Right atrium auricular region (tissue), 2 donors: ENCODE measurements at regions not wholly inside any gene's neighbourhood (a gene's known extent, or its start where the extent isn't known, plus 50 kb on each side); places are given as distances from the start of the nearest gene placed in this dataset.
A peak's percentile ranks its signal among the peaks of the same experiment; 100 is the strongest.
"Not testable (repeated sequence)": the region's sequence is repeated elsewhere in the genome, so short reads cannot be mapped to it uniquely, and the experiment has no call there.

Source experiments
- DNase-seq: peaks from one replicate; pipeline ENCODE4 v3.0.0-alpha.2; 2019; ENCODE audit warnings: low spot score
- H3K27ac ChIP-seq, 2 donors: fragments of 200-600 bp; sonication (generic); 1 replicate in 1 of 2; 2 replicates in 1 of 2; pipeline ENCODE4 v1.5.1; 2016 to 2019
- H3K27me3 ChIP-seq, 2 donors: fragments of 200-600 bp; sonication (generic); one replicate each; pipeline versions ENCODE4 v1.5.1 to v1.6.0; 2017 to 2019
- H3K36me3 ChIP-seq: fragments of 200-600 bp; sonication (generic); one replicate; pipeline ENCODE4 v1.5.1; 2016
- H3K4me1 ChIP-seq, 2 donors: fragments of 200-600 bp; sonication (generic); one replicate each; pipeline versions ENCODE4 v1.5.1 to v1.6.0; 2017 to 2019
- H3K4me3 ChIP-seq, 2 donors: fragments of 200-600 bp; sonication (generic); 1 replicate in 1 of 2; 2 replicates in 1 of 2; pipeline ENCODE4 v1.5.1; 2017 to 2019; ENCODE audit warnings: mild to moderate bottlenecking in 1 of 2, moderate library complexity in 1 of 2
- H3K9me3 ChIP-seq, 2 donors: fragments of 200-600 bp; sonication (generic); one replicate each; pipeline ENCODE4 v1.5.1; 2019
- CTCF ChIP-seq, 2 donors: fragments of 200-600 bp; sonication (generic); IDR thresholded peaks; one replicate each; pipeline ENCODE4 v1.5.1; 2019; ENCODE audit warnings: antibody characterized with exemption in 2 of 2

- not testable (repeated sequence) for H3K4me3 ChIP-seq, DNase-seq, H3K27me3 ChIP-seq, H3K36me3 ChIP-seq, H3K9me3 ChIP-seq, H3K4me1 ChIP-seq, H3K27ac ChIP-seq
Measured at GRCh38 chr1:245102149-245102548, 52.6 kb upstream of the KIF26B start.

DNA sequence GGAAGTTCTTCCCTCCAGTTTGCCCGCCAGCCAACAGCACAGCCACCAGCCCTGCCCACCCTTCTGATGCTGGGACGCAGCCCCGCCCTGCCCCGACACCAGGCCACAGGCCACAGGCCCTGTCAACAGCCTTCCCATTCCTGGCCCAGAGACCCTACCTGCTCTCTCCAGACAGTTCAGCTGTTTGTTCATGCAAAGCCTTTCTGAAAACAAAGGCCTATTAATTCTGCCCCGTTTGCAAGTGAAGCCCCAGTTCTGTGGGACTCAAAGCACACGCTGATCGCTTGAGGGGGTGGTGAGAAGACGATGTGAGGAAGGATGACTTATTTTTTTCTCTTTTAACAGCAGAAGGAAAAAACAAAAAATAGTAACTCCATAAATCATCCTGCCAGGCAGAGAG lies 55.4 kb upstream of the KIF26B start:
- no peak overlapping the region for H3K4me3 ChIP-seq
- no peaks in the 10 kb centered on the region for H3K36me3 ChIP-seq
- no peak overlapping the region for H3K27ac ChIP-seq
- H3K27me3 ChIP-seq: no peaks in the 10 kb centered on the region
- no peaks in the 10 kb centered on the region for H3K9me3 ChIP-seq
- DNase-seq: no peak
- TF ChIP-seq CTCF (IDR thresholded peaks at IDR 0.05): no peak
- no peaks in the 10 kb centered on the region for H3K4me1 ChIP-seq

DNA sequence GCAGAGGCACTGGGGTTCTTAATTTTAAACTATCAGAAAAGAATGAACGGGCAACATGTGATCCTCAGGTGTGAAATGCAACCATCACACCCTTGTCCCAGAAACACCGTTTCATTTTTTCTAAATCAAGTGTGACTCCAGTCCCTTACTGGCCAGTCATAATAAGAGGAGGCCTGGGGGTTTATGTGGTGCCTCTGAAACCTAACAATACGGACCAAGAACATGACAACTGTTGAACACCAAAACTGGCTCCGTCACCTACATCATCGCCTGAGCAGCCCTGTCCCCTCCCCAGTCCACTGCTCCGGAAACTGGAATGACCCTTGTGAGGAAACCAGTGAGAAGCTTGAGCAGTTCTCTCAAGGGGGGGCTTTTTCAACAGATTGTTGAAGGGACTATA lies 55.9 kb upstream of the KIF26B start:
- Histone ChIP-seq H3K36me3 (no peaks in the 10 kb centered on the region), H3K9me3 (no peaks in the 10 kb centered on the region), H3K4me3 (no peak overlapping the region), H3K27ac (no peak overlapping the region), H3K27me3 (no peaks in the 10 kb centered on the region), H3K4me1 (no peaks in the 10 kb centered on the region)
- peak; percentile 34 for DNase-seq
- no peak for TF ChIP-seq CTCF (IDR thresholded peaks at IDR 0.05)

- no peak for DNase-seq
- Histone ChIP-seq H3K4me3 (no peak overlapping the region), H3K27me3 (no peaks in the 10 kb centered on the region), H3K4me1 (no peaks in the 10 kb centered on the region), H3K9me3 (no peaks in the 10 kb centered on the region), H3K36me3 (no peaks in the 10 kb centered on the region), H3K27ac (no peak overlapping the region)
- TF ChIP-seq CTCF (IDR thresholded peaks at IDR 0.05): no peak
Measured at GRCh38 chr1:245096311-245097066, 58.3 kb upstream of the KIF26B start.

DNA sequence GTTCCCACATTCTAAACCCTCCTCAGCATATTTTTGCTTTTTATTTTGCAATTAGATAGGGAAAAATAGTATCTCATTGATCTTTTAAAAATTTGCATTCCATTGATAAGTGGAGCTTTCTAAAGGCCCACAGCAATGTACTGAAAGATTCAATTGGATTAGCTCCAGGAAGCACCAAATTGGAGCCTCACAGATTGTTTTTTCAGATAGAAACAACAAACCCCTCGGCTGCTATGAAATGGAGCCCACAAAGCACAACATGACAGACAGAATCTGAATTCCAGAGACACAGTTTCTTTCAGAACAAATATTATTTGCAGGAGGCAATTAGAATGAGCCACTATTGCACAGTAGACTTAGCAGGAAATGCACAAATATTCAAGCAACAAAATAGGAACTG lies 58.9 kb upstream of the KIF26B start:
- TF ChIP-seq CTCF (IDR thresholded peaks at IDR 0.05): no peak
- Histone ChIP-seq H3K9me3 (no peaks in the 10 kb centered on the region), H3K4me3 (no peak overlapping the region), H3K27ac (no peak overlapping the region), H3K27me3 (no peaks in the 10 kb centered on the region), H3K36me3 (no peaks in the 10 kb centered on the region), H3K4me1 (no peaks in the 10 kb centered on the region)
- DNase-seq: no peak

DNA sequence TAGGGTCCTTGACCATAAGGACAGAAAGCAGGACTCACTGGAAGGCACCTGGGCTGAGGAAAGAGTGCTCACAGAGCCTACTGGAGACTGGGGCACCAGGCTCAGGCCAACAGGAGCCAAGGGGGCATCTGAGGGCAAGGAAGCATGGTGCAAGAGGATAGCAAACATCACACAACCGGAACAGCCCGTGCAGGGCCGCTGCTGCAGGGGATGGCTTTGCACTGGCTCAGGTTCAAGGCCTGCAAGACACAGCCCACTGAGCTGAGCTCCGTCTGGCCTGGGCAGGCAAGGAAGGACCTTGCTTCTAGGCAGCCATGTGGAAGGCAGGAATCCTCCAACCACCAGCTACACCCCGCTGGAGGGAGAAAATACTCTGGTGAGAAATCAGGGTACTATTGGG lies 59.8 kb upstream of the KIF26B start:
- no peaks in the 10 kb centered on the region for H3K4me1 ChIP-seq
- no peaks in the 10 kb centered on the region for H3K36me3 ChIP-seq
- no peaks in the 10 kb centered on the region for H3K27me3 ChIP-seq
- no peaks in the 10 kb centered on the region for H3K9me3 ChIP-seq
- no peak overlapping the region for H3K4me3 ChIP-seq
- H3K27ac ChIP-seq: no peak overlapping the region
- DNase-seq: no peak
- no peak for TF ChIP-seq CTCF (IDR thresholded peaks at IDR 0.05)
